Naive B cell (primary cell): ENCODE measurements at regions not wholly inside any gene's neighbourhood (a gene's known extent, or its start where the extent isn't known, plus 50 kb on each side); places are given as distances from the start of the nearest gene placed in this dataset.

Source experiments
- ATAC-seq, 2 donors: fragments of 150-1000 bp; cut with Tn5 transposase; 2 replicates each; pipeline ENCODE4 v1.10.0; 2021; ENCODE audit warnings: low read depth in 2 of 2, mild to moderate bottlenecking in 2 of 2, moderate library complexity in 2 of 2
- DNase-seq: peaks from one replicate; pipeline ENCODE4 v3.0.0; 2022
- H3K27ac Mint-ChIP-seq, 6 donors: one replicate each; pipeline ENCODE4 v1.8.0; 2020 to 2022; ENCODE audit warnings: mild to moderate bottlenecking in 6 of 6, mixed read lengths in 6 of 6, moderate library complexity in 5 of 6, inconsistent platforms in 2 of 6
- H3K27me3 Mint-ChIP-seq, 3 donors: one replicate each; pipeline ENCODE4 v1.8.0; 2021 to 2022; ENCODE audit warnings: mixed read lengths in 3 of 3, mild to moderate bottlenecking in 1 of 3
- H3K36me3 Mint-ChIP-seq, 2 donors: one replicate each; pipeline ENCODE4 v1.8.0; 2020 to 2022; ENCODE audit warnings: mixed read lengths in 2 of 2, inconsistent platforms in 1 of 2, mild to moderate bottlenecking in 1 of 2
- H3K4me1 Mint-ChIP-seq, 3 donors: one replicate each; pipeline ENCODE4 v1.8.0; 2020 to 2022; ENCODE audit warnings: mixed read lengths in 3 of 3, inconsistent platforms in 1 of 3, mild to moderate bottlenecking in 1 of 3, moderate library complexity in 1 of 3
- H3K4me3 Mint-ChIP-seq, 8 donors: one replicate each; pipeline ENCODE4 v1.8.0; 2020 to 2022; ENCODE audit warnings: mild to moderate bottlenecking in 8 of 8, mixed read lengths in 8 of 8, moderate library complexity in 8 of 8, inconsistent platforms in 2 of 8
- H3K9me3 Mint-ChIP-seq, 7 donors: one replicate each; pipeline ENCODE4 v1.8.0; 2020 to 2022; ENCODE audit warnings: mixed read lengths in 7 of 7, mild to moderate bottlenecking in 5 of 7, inconsistent platforms in 2 of 7, moderate library complexity in 1 of 7

GRCh38 chr15:56868170-56868569, 50.3 kb upstream of the TCF12 start:
- ATAC-seq (no peak), DNase-seq (no peak)
- Mint-ChIP-seq H3K27ac (no peak overlapping the region), H3K36me3 (no peaks in the 10 kb centered on the region), H3K4me1 (peaks cover 0 to 3% (median 0%) of the 10 kb centered on the region in 3 donors), H3K4me3 (no peak overlapping the region), H3K9me3 (no peaks in the 10 kb centered on the region), H3K27me3 (no peaks in the 10 kb centered on the region)

- Mint-ChIP-seq H3K27me3 (no peaks in the 10 kb centered on the region), H3K9me3 (peaks cover 0 to 2% (median 0%) of the 10 kb centered on the region in 7 donors), H3K27ac (no peak overlapping the region), H3K4me1 (peaks cover 0 to 3% (median 0%) of the 10 kb centered on the region in 3 donors), H3K4me3 (no peak overlapping the region), H3K36me3 (no peaks in the 10 kb centered on the region)
- DNase-seq (no peak), ATAC-seq (peak; percentile 41 to 58)
Observed at GRCh38 chr15:56866803-56867202, 51.6 kb upstream of the TCF12 start.

GRCh38 chr15:56857828-56858227, 60.6 kb upstream of the TCF12 start:
- Mint-ChIP-seq H3K4me1 (no peaks in the 10 kb centered on the region), H3K27ac (no peak overlapping the region), H3K36me3 (peaks cover 0 to 7% of the 10 kb centered on the region in 2 donors), H3K27me3 (no peaks in the 10 kb centered on the region), H3K9me3 (peaks cover 0 to 2% (median 0%) of the 10 kb centered on the region in 7 donors), H3K4me3 (no peak overlapping the region)
- no peak for ATAC-seq
- DNase-seq, result no peak

GRCh38 chr15:56856934-56857333, 61.5 kb upstream of the TCF12 start:
- Mint-ChIP-seq H3K36me3 (peaks cover 0 to 7% of the 10 kb centered on the region in 2 donors), H3K27ac (no peak overlapping the region), H3K4me3 (no peak overlapping the region), H3K9me3 (peaks cover 0 to under 1% (median 0%) of the 10 kb centered on the region in 7 donors), H3K4me1 (no peaks in the 10 kb centered on the region), H3K27me3 (no peaks in the 10 kb centered on the region)
- ATAC-seq (no peak), DNase-seq (no peak)

- H3K4me1 Mint-ChIP-seq, result no peaks in the 10 kb centered on the region
- ATAC-seq, result no peak
- H3K9me3 Mint-ChIP-seq, result no peaks in the 10 kb centered on the region
- H3K4me3 Mint-ChIP-seq, result no peak overlapping the region
- H3K27ac Mint-ChIP-seq, result no peak overlapping the region
- no peak for DNase-seq
- peaks cover 0 to 3% of the 10 kb centered on the region in 2 donors for H3K36me3 Mint-ChIP-seq
- no peaks in the 10 kb centered on the region for H3K27me3 Mint-ChIP-seq
Observed at GRCh38 chr15:56844892-56845291, 73.6 kb upstream of the TCF12 start.

GRCh38 chr15:56844471-56844870, 74.0 kb upstream of the TCF12 start:
- peaks cover 0 to 3% of the 10 kb centered on the region in 2 donors for H3K36me3 Mint-ChIP-seq
- H3K27me3 Mint-ChIP-seq, result no peaks in the 10 kb centered on the region
- no peak overlapping the region for H3K27ac Mint-ChIP-seq
- no peaks in the 10 kb centered on the region for H3K4me1 Mint-ChIP-seq
- no peak overlapping the region for H3K4me3 Mint-ChIP-seq
- no peaks in the 10 kb centered on the region for H3K9me3 Mint-ChIP-seq
- ATAC-seq (no peak), DNase-seq (no peak)

- no peak overlapping the region for H3K4me3 Mint-ChIP-seq
- H3K4me1 Mint-ChIP-seq, result peaks cover 13 to 21% (median 15%) of the 10 kb centered on the region in 3 donors
- H3K27ac Mint-ChIP-seq, result no peak overlapping the region
- H3K27me3 Mint-ChIP-seq, result no peaks in the 10 kb centered on the region
- ATAC-seq (no peak), DNase-seq (no peak)
- H3K36me3 Mint-ChIP-seq, result peaks cover 0 to 3% of the 10 kb centered on the region in 2 donors
- no peaks in the 10 kb centered on the region for H3K9me3 Mint-ChIP-seq
Observed at GRCh38 chr15:56839641-56840040, 78.8 kb upstream of the TCF12 start.

GRCh38 chr15:56839099-56839498, 79.3 kb upstream of the TCF12 start:
- Mint-ChIP-seq H3K27ac (peak overlapping the region in 3 of 6 donors; percentile 9 to 44 (median 29)), H3K36me3 (peaks cover 0 to 3% of the 10 kb centered on the region in 2 donors), H3K27me3 (no peaks in the 10 kb centered on the region), H3K4me1 (peaks cover 13 to 23% (median 15%) of the 10 kb centered on the region in 3 donors), H3K9me3 (no peaks in the 10 kb centered on the region), H3K4me3 (peak overlapping the region in 2 of 8 donors; percentile 4 to 26)
- DNase-seq (no peak), ATAC-seq (no peak)

- ATAC-seq (peak; percentile 91 to 93), DNase-seq (peak; percentile 12)
- H3K4me1 Mint-ChIP-seq, result peaks cover 13 to 23% (median 15%) of the 10 kb centered on the region in 3 donors
- H3K9me3 Mint-ChIP-seq, result no peaks in the 10 kb centered on the region
- H3K27me3 Mint-ChIP-seq, result no peaks in the 10 kb centered on the region
- H3K36me3 Mint-ChIP-seq, result peaks cover 0 to 3% of the 10 kb centered on the region in 2 donors
- peak overlapping the region in 3 of 6 donors; percentile 9 to 90 (median 15) for H3K27ac Mint-ChIP-seq
- peak overlapping the region in 1 of 8 donors; percentile 2 for H3K4me3 Mint-ChIP-seq
Observed at GRCh38 chr15:56838085-56838484, 80.4 kb upstream of the TCF12 start.

- H3K27ac Mint-ChIP-seq, result no peak overlapping the region
- H3K4me1 Mint-ChIP-seq, result peaks cover 13 to 23% (median 15%) of the 10 kb centered on the region in 3 donors
- no peak overlapping the region for H3K4me3 Mint-ChIP-seq
- no peaks in the 10 kb centered on the region for H3K27me3 Mint-ChIP-seq
- no peaks in the 10 kb centered on the region for H3K36me3 Mint-ChIP-seq
- H3K9me3 Mint-ChIP-seq, result no peaks in the 10 kb centered on the region
- DNase-seq (no peak), ATAC-seq (no peak)
Observed at GRCh38 chr15:56837273-56837672, 81.2 kb upstream of the TCF12 start.

- no peak overlapping the region for H3K27ac Mint-ChIP-seq
- H3K9me3 Mint-ChIP-seq, result no peaks in the 10 kb centered on the region
- ATAC-seq (no peak), DNase-seq (no peak)
- H3K4me3 Mint-ChIP-seq, result no peak overlapping the region
- peaks cover 13 to 23% (median 15%) of the 10 kb centered on the region in 3 donors for H3K4me1 Mint-ChIP-seq
- H3K27me3 Mint-ChIP-seq, result no peaks in the 10 kb centered on the region
- no peaks in the 10 kb centered on the region for H3K36me3 Mint-ChIP-seq
Observed at GRCh38 chr15:56835718-56836171, 82.7 kb upstream of the TCF12 start.

GRCh38 chr15:56832125-56832524, 86.3 kb upstream of the TCF12 start:
- no peaks in the 10 kb centered on the region for H3K27me3 Mint-ChIP-seq

GRCh38 chr15:56831467-56832005, 86.9 kb upstream of the TCF12 start:
- H3K36me3 Mint-ChIP-seq, result no peaks in the 10 kb centered on the region
- DNase-seq (no peak), ATAC-seq (no peak)
- no peaks in the 10 kb centered on the region for H3K9me3 Mint-ChIP-seq
- H3K27me3 Mint-ChIP-seq, result no peaks in the 10 kb centered on the region
- no peak overlapping the region for H3K27ac Mint-ChIP-seq
- no peak overlapping the region for H3K4me3 Mint-ChIP-seq
- peaks cover 0 to 2% (median 0%) of the 10 kb centered on the region in 3 donors for H3K4me1 Mint-ChIP-seq

More at GRCh38 chr15:56832125-56832524, 86.3 kb upstream of the TCF12 start:
- DNase-seq, result no peak
- no peak overlapping the region for H3K4me3 Mint-ChIP-seq
- no peak for ATAC-seq
- H3K9me3 Mint-ChIP-seq, result no peaks in the 10 kb centered on the region
- H3K27ac Mint-ChIP-seq, result peak overlapping the region in 1 of 6 donors; percentile 38
- no peaks in the 10 kb centered on the region for H3K36me3 Mint-ChIP-seq
- peaks cover 0 to 2% (median 0%) of the 10 kb centered on the region in 3 donors for H3K4me1 Mint-ChIP-seq

GRCh38 chr15:56824175-56824574, 90.9 kb upstream of the ZNF280D start:
- Mint-ChIP-seq H3K27me3 (no peaks in the 10 kb centered on the region), H3K4me1 (peaks cover 0 to 4% (median 0%) of the 10 kb centered on the region in 3 donors), H3K36me3 (no peaks in the 10 kb centered on the region), H3K4me3 (no peak overlapping the region), H3K9me3 (no peaks in the 10 kb centered on the region), H3K27ac (peak overlapping the region in 1 of 6 donors; percentile 48)
- ATAC-seq (no peak), DNase-seq (no peak)
